DMS114 treated with DMSO at 0.1 percent for 48 hours (cell line): ENCODE measurements at regions not wholly inside any gene's neighbourhood (a gene's known extent, or its start where the extent isn't known, plus 50 kb on each side); places are given as distances from the start of the nearest gene placed in this dataset.
"Not testable (repeated sequence)": the region's sequence is repeated elsewhere in the genome, so short reads cannot be mapped to it uniquely, and the experiment has no call there.

Experiments
- DNase-seq: peaks from one replicate; lab custom pipeline; 2025; ENCODE audit not compliant: unreplicated experiment; lab: John Stamatoyannopoulos, UW

DNA sequence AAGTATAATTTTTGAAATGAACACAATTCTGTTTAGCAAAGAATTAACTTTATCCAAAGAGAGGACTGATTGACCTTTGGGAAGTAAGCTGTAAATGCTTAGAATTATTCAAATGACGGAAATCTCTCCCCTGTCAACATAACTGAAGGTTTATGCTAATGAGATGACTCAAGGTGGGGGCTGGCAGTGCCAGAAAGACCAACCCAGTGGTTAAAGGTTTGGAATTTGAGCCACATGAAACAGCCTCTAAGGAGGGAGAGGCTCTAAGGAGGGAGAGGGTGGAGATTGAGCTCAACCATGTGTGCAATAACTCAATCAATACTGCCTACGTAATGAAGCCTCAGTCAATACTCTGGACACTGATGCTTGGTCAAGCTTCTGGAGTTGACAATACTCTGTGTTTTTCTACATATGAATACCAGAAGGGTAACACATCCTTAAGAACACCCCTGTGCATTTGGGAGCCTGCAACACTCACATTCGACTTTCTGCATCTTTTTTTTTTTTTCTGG is 123.4 kb upstream of the TENT5A start:
- no peak for DNase-seq

DNA sequence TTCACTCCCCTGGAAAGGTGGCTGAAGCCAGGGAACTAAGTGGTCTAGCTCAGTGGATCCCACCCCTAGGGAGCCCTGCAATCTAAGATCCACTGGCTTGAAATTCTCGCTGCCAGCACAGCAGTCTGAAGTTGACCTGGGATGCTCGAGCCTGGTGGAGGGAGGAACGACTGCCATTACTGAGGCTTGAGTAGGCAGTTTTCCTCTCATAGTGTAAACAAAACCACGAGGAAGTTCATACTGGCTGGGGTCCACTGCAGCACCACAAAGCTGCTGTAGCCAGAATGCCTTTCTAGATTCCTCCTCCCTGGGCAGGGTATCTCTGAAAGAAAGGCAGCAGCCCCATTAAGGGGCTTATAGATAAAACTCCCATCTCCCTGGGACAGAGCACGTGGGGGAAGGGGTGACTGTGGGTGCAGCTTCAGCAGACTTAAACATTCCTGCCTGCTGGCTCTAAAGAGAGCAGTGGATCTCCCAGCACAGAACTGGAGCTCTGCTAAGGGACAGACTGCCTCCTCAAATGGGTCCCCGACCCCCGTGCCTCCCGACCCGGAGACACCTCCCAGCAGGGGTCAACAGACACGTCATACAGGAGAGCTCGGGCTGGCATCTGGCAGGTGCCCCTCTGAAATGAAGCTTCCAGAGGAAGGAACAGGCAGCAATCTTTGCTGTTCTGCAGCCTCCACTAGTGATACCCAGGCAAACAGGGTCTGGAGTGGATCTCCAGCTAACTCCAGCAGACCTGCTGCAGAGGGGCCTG is 117.4 kb upstream of the TENT5A start:
- not testable (repeated sequence) for DNase-seq

DNA sequence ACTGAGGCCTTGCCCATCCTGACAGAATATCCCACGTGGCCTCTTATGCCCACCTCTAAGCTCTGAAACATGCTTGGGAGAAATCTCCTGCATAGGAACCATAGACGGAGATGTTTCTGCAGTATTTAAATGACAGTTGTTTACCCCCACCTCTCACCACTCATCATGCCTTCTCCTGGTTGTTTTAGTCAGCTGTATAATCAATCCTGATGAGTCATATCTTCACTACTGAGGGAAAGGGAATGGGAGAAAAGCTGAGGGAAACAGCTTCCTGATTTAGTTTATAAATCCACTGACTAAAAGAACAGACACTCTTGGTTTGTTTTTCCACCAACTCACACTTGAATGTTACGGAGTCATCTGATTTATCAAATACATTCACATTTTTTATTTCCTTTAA is 113.2 kb upstream of the TENT5A start:
- no peak for DNase-seq

DNA sequence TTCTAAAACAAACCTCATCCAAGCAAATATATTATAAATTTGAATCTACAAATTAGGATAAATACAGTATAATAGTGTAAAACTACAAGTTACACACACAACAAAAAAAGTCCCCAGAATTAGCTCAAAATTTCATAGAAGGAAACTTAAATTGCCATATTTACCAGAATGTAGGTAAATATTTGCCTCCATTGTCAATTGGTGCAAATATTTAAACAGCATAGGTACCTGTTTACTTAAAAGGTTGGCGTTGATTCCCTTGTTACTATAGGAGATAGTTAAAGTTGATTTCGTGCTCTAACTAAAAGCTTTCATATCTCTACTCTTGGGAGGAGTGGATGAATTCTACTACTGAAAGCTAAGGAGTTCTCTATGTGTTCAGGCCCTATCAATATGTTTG is 111.6 kb upstream of the TENT5A start:
- no peak for DNase-seq

DNA sequence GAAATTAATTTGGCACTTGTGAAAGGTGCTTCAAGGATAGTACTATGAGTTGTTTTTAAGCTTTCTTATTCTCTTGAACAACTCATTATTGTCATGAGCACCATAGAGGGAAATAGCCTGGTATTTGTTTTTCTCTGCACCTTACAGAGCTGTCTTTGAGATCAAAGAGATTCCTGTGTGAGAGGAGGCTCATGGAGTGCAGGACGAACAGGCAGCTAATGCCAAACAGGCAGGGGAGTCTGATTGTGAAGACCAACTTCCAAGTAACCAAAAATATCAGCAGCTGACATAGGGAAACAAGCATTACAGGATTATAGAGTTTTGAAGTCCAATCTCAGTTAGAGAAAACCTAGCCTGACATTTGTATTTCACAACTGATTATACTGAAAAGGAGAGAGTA is 110.6 kb upstream of the TENT5A start:
- DNase-seq, result no peak

DNA sequence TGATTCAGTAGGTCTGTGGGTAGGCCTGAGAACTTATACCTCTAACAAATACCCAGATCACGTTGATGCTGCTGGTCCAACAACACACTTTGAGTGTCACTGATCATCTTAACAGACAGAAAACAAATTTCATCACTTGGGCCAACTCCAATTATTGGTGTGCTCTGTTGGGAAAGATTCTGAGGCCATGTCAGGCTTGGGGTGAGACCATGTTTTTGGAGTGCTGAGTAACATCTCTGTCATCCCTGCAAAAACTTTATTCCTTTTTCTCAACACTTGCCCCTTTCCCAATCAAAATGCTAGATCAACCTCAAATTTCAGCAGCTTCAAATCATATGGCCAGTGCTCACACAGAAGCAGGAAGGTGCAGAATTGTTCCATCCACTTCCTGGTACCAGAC is 108.8 kb upstream of the TENT5A start:
- DNase-seq, result no peak

DNA sequence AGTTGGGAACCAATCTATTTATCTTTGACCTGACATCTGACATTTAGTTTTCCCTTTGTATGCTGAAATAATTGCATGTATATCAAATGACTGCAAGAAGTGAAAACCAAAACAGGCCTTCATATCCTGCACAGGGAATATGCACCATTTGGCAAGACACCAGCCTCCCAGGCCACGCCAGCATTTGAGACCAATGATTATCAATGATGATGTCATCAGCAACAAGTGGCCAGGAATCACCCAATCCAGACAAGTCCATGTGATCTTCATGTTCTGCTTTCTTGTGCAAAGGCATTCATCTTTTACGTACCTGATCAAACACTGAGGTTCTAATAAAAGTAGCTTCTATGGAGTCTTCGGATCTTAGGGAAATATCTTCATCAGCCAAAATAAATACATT is 107.4 kb upstream of the TENT5A start:
- DNase-seq, result no peak

DNA sequence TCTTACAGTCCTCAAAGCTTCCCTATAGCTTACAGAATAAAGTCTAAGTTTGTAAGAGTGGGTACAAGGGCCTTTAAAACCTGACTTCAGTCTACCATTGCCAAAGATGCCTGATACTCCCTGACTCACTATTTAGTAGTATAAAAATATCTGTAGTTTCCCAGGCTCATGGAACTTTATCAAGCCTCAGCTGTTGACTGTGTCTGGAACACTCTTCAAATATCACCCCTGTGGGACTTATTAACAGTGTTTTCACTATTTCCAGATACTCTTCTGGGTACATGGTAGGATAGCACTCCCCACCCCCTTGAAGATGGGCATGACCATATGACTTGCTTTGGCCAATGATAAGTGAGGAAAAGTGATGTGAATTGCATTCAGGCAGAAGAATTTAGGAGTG is 105.3 kb upstream of the TENT5A start:
- no peak for DNase-seq

DNA sequence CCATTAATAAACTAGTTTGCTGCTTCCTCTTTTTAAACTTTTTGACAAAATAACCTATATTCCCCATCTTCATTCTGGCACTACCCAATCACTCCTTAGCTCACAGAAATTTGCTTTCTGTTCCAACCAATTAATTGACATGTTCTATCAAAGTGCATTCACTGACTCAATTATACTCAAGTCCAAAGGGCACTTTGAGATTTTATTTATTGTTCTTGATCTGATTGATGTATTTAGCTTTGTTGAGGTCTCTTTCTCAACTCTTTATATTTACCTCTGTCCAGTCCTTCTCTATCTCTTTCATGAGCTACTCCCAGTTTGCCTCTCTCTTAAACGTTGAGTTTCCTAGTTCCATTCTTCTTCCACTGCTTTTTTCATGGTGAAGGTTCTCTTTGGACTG is 104.4 kb upstream of the TENT5A start:
- no peak for DNase-seq

DNA sequence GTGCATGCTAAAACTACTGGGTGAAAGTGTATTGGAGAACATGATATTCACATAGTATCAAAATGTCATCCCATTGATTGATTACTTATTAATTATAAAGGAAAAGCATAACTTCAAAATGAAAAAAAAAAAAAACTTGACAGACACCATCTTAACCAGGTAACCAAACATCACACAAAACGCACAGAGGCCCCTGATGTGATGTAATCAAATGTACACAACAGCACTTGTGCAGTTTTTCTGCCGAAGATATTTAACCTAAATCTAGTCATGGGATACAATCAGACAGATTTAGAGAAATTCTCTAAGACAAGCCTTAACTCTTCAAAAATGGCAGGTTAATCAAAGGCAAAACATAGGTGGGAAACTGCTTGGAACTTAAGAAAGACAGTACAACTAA is 102.0 kb upstream of the TENT5A start:
- no peak for DNase-seq

DNA sequence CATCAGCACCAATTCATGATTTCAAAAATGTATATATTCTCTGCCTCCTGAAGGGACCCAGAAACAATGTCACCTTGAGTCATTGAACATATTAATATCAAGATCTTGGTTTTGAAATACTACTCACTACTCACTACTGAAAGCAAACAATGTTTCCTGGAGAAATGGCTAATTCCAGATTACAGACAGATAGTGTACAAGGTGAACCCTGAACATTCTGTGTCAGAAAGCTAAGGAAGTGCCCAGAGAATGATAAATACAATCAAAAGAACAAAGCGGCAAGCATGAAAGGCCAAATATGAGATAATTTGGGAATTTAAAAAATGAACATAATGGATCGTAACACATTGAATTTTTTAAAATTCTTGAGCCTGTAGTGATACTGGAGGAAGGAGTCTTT is 101.5 kb upstream of the TENT5A start:
- DNase-seq, result no peak

DNA sequence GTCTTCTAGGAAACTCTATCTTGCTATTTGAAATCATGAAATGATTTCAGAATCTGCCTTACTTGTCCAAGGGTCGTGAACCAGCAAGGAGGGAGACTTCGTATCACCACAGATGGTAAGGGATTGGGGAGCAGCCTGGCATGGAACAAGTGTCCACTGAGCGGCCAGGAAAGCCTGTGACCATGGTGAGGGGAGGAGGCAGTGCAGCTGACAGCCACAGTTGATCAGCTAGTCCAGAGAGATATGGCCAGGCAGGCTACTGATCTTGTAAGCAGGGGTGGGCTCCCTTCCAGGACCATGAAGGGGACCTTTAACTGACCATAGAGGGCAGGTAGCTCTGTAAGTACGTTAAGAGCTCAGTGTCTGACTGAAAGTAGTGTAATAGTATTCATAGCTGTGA is 96.8 kb upstream of the TENT5A start:
- no peak for DNase-seq

DNA sequence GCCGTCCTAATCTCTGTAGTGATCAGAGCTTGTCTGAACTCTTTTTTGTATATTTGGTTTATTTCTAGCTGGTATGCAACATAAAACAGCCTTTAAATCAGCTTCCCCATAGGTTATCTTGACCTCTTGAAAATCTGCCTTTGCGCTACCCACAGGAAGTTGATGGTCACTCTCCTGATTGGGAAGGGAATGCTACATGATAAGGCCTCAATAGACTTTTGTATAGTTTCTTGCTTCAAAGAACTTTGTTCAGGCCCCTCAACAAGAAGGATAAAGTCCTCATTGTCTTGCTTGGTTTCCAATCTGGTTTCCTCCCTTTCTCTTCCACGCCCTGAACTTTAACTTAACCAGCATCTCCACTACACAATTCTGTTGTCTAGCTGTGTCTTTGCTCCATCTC is 95.4 kb upstream of the TENT5A start:
- no peak for DNase-seq

DNA sequence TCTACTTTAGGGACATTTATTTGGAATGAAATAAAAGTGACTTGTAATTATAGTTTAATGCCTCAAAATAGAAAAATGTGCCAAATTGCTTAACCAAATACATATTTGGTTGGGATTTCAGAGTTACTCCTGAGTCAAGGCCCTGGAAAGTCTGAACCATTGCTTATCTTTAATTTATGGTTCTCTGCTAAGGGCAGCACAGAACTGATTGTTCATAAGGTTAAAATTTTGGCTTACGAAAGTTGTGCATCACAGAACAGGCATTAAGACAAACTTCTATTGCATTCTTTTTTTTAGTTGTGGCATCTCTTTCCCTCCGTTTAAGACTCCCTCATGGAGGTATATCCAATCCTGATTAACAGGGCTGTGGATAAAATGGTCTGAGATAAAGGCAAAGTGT is 92.2 kb upstream of the TENT5A start:
- no peak for DNase-seq

DNA sequence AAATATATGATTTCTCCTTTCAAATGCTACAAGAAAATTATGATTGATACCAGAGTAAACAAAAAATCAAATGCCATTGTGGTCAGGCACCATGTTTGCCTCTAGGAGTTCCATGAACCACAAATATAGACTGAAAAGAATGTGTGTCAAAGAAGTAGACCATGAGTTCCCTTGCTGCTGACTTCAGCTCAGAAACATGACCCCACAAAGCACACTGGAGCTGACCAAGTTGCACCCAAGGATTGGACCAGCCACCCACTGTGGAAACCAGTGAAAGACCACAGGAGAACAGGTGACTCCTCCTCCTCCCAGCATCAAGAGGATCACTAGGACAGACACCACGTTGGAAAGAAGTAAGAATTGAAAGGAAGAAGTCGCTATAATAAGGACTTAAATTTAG is 90.8 kb upstream of the TENT5A start:
- no peak for DNase-seq

DNA sequence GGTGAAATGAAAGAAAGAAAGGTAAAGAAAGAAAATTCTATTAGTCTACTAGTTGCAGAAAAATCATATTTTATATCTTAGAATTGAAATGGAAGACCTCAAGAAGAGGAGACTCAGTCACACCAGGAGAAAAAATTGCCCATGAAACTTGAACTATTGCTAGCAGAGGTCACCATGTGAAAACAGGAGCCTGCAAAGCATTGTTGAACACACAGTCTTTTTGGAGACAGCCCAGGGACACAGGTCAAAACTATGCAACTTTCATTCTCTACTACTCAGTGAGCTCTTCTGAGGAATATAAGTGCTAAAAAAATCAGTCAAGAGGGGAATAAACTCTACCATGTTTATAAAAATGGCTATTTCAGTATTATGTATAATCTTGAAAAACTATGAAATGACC is 89.8 kb upstream of the TENT5A start:
- no peak for DNase-seq

DNA sequence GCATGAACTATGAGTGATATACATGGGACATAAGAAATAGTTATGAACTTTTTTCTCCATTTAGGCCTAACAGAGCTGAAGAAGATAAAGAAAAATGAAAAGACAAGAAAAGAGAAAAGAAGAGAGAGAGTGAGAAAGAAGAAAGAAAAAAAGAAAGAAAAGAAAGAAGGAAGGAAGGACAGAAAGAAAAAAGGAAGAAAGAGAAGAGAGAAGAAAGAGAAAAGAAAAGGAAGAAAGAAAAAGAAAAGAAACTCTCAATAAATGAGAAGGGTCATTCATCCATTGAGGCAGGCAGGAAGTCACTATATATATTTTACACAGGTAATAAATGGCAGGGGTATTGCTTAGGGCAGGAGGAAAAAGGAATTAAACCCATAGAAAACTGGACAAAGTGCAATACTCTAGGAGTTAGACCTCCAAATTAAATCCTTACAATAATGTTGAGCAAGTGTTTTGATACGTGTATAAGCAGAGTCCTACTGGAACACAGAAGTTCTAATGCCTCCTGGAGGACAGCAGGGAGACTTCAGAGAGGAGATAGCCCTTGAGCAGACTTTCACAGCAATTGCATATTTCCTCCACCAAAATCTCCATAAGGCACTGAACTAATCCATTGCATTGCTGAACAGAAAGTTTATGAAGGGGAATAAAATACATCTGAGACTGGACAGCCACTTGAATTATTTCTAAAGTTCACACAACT is 86.4 kb upstream of the TENT5A start:
- DNase-seq, result no peak

DNA sequence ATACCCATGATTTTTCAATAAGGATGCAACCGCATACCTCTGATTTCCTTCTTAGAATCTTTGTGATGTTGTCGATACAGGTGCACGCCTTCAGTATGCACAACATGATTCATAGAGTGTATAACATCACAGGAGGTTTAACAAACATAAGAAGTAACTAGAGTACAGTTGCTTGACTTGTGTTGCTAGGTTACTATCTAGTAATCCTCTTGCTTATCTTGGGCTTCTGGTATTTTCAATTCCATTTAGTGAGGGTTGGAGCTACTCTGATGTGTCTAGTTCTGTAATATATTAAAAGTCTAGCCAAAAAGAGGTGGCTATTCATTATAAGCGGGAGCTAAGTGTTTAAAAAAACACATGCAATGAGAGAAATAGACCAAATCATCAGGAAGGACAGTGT is 85.5 kb upstream of the TENT5A start:
- DNase-seq, result no peak

DNA sequence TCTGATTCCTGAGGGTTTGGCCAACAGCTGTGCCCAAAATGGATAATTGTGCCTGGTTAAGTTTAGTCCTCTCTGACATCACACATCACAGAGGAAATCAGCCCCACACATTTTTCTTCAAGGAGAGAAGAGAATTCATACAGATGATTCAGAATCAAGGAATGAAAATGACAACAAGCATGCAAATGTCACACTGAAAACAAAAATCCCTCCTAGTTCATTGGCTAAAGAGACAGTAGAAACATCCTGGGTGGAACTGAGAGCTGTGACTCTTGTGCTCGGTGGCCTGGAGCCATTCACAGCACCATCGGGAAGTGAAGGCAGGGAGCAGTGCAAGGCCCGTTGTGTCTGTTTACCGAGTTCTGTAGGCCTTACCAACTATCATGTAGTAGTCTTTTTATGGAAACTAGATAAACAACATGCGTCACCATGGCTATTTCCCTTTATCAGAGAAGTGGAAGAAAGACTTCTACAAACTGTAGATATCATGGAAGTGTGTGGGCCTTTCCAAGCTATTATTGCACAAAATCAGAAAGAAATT is 81.7 kb upstream of the TENT5A start:
- DNase-seq, result no peak

DNA sequence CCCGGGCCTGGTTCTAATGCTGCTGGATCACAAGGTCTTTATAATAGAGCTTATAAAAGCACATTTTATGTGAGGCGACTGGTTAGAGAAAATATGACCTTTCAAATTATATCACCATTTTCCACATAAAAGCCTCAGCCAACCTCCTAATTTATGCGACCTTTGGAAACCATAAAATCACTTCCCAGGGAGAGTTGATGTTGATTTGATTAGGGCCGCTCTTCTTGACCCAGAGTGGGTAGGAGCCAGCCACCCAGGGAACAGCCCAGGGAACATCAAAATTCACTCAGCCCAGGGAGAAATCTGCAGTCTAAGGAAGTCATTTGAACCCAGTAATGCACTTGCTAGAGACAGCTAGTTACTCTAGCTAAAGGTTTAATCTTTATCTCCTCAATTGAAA is 79.8 kb upstream of the TENT5A start:
- DNase-seq, result no peak

DNA sequence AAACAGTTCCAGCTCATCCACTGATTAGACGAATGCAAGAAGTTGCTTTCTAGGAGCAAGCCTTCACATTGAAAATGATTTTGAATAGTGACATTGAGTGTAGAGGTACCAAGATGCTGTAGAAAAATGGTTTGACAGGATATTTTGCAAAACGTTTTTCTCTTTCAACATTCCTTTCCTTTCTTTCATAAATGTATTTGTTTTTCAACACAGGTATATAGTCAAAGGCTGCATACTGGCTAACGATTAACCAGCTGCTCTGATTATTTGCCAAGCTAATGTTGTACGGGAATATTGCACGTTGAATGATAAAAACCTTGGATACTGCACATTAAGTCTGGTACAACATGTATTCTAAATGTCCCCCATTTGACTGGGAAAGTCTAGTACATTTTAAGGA is 78.8 kb upstream of the TENT5A start:
- DNase-seq, result no peak

DNA sequence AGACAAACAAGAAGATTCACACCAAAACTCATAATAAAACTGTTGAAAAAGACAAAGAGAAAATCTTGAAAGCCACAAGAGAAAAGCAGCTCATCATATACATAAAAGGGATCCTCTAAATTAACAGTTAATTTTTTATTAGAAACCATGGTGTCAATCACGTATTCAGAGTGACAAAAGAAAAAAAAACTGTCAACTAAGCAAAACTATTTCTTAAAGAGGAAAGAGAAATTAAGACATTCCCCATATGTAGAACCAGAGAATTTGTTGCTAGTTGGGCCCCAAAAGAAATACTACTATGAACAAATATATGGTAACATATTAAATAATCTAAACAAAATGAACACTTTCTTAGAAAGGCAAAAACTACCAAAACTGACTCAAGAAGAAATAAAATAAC is 74.3 kb upstream of the TENT5A start:
- no peak for DNase-seq
